SK-N-SH treated with all-trans-retinoic acid at 6 μM for 48 hours (cell line): ENCODE measurements at regions not wholly inside any gene's neighbourhood (a gene's known extent, or its start where the extent isn't known, plus 50 kb on each side); places are given as distances from the start of the nearest gene placed in this dataset.

Source experiments
- ATAC-seq: fragments of 200-7000 bp; cut with Tn5 transposase; 3 replicates; pipeline ENCODE4 v1.9.1; 2020; ENCODE audit warnings: mild to moderate bottlenecking, moderate library complexity
- ARNTL ChIP-seq: fragments of 450-650 bp; formaldehyde crosslinking; IDR thresholded peaks from 2 replicates; pipeline ENCODE4 v1.5.0; 2020; ENCODE audit warnings: low read depth, mild to moderate bottlenecking, moderate library complexity, borderline replicate concordance
- BACH2 ChIP-seq: fragments of 250-450 bp; sonication (Bioruptor Pico); IDR thresholded peaks from 2 replicates; pipeline ENCODE4 v1.9.0; 2021; ENCODE audit warnings: mild to moderate bottlenecking, borderline replicate concordance
- CSDC2 ChIP-seq: fragments of 250-450 bp; sonication (Bioruptor Pico); IDR thresholded peaks from 2 replicates; pipeline ENCODE4 v1.5.0; 2020; ENCODE audit warnings: mild to moderate bottlenecking, moderate library complexity
- ESRRG ChIP-seq: fragments of 250-450 bp; sonication (Bioruptor Pico); IDR thresholded peaks from 2 replicates; pipeline ENCODE4 v1.6.1; 2021; ENCODE audit warnings: mild to moderate bottlenecking
- ISL1 ChIP-seq: fragments of 250-450 bp; sonication (Bioruptor Pico); IDR thresholded peaks from 2 replicates; pipeline ENCODE4 v2.1.2; 2022; ENCODE audit warnings: mild to moderate bottlenecking, moderate library complexity
- OSR1 ChIP-seq: fragments of 250-450 bp; sonication (Bioruptor Pico); IDR thresholded peaks from 2 replicates; pipeline ENCODE4 v1.8.0; 2022; ENCODE audit warnings: moderate library complexity, mild to moderate bottlenecking, inconsistent platforms
- PATZ1 ChIP-seq: fragments of 250-450 bp; sonication (Bioruptor Pico); IDR thresholded peaks from 2 replicates; pipeline ENCODE4 v1.8.0; 2020; ENCODE audit warnings: mild to moderate bottlenecking, moderate library complexity, borderline replicate concordance
- PPARA ChIP-seq: fragments of 250-450 bp; sonication (Bioruptor Pico); IDR thresholded peaks from 2 replicates; pipeline ENCODE4 v1.5.0; 2020; ENCODE audit warnings: mild to moderate bottlenecking, borderline replicate concordance
- RARB ChIP-seq: fragments of 250-450 bp; sonication (Bioruptor Pico); IDR thresholded peaks from 2 replicates; pipeline ENCODE4 v1.8.0; 2021; ENCODE audit warnings: mild to moderate bottlenecking, moderate library complexity
- SNAI2 ChIP-seq: fragments of 250-450 bp; sonication (Bioruptor Pico); IDR thresholded peaks from 2 replicates; pipeline ENCODE4 v1.5.0; 2020; ENCODE audit warnings: mild to moderate bottlenecking, moderate library complexity
- TCF4 ChIP-seq: fragments of 250-450 bp; sonication (Bioruptor Pico); IDR thresholded peaks from 2 replicates; pipeline ENCODE4 v1.8.0; 2021; ENCODE audit warnings: mild to moderate bottlenecking, moderate library complexity, borderline replicate concordance
- ZC3H10 ChIP-seq: fragments of 250-450 bp; sonication (Bioruptor Pico); IDR thresholded peaks from 2 replicates; pipeline ENCODE4 v1.5.1; 2021; ENCODE audit warnings: mild to moderate bottlenecking, moderate library complexity
- ZNF565 ChIP-seq: fragments of 450-650 bp; formaldehyde crosslinking; conservative IDR thresholded peaks from 2 replicates; pipeline ENCODE4 v1.5.0; 2020; ENCODE audit warnings: low read depth, mild to moderate bottlenecking, moderate library complexity
- ZNF70 ChIP-seq: fragments of 450-650 bp; formaldehyde crosslinking; IDR thresholded peaks from 2 replicates; pipeline ENCODE4 v1.5.0; 2020; ENCODE audit warnings: mild to moderate bottlenecking, moderate library complexity
- ZNF8 ChIP-seq: fragments of 450-650 bp; formaldehyde crosslinking; IDR thresholded peaks from 2 replicates; pipeline ENCODE4 v1.5.0; 2020; ENCODE audit warnings: mild to moderate bottlenecking, moderate library complexity
- TF ChIP-seq, protein P1 (sequence below): fragments of 250-450 bp; sonication (Bioruptor Pico); IDR thresholded peaks from 2 replicates; pipeline ENCODE4 v1.5.1; 2021; ENCODE audit warnings: mild to moderate bottlenecking, moderate library complexity
- TF ChIP-seq, protein P2 (sequence below): fragments of 250-450 bp; sonication (Bioruptor Pico); IDR thresholded peaks from 2 replicates; pipeline ENCODE4 v1.8.0; 2021; ENCODE audit warnings: low read depth, mild to moderate bottlenecking, moderate library complexity, borderline replicate concordance
- TF ChIP-seq, protein P3 (sequence below): fragments of 250-450 bp; sonication (Bioruptor Pico); IDR thresholded peaks from 2 replicates; pipeline ENCODE4 v1.5.0; 2020; ENCODE audit warnings: mild to moderate bottlenecking, moderate library complexity

- TF ChIP-seq, protein P1, sequence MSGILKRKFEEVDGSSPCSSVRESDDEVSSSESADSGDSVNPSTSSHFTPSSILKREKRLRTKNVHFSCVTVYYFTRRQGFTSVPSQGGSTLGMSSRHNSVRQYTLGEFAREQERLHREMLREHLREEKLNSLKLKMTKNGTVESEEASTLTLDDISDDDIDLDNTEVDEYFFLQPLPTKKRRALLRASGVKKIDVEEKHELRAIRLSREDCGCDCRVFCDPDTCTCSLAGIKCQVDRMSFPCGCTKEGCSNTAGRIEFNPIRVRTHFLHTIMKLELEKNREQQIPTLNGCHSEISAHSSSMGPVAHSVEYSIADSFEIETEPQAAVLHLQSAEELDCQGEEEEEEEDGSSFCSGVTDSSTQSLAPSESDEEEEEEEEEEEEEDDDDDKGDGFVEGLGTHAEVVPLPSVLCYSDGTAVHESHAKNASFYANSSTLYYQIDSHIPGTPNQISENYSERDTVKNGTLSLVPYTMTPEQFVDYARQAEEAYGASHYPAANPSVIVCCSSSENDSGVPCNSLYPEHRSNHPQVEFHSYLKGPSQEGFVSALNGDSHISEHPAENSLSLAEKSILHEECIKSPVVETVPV = no peak
- TF ChIP-seq, protein P2, sequence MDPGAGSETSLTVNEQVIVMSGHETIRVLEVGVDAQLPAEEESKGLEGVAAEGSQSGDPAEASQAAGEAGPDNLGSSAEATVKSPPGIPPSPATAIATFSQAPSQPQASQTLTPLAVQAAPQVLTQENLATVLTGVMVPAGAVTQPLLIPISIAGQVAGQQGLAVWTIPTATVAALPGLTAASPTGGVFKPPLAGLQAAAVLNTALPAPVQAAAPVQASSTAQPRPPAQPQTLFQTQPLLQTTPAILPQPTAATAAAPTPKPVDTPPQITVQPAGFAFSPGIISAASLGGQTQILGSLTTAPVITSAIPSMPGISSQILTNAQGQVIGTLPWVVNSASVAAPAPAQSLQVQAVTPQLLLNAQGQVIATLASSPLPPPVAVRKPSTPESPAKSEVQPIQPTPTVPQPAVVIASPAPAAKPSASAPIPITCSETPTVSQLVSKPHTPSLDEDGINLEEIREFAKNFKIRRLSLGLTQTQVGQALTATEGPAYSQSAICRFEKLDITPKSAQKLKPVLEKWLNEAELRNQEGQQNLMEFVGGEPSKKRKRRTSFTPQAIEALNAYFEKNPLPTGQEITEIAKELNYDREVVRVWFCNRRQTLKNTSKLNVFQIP (CRISPR knock-in tag) = no peak
- TF ChIP-seq TCF4 (no peak), ZC3H10 (CRISPR knock-in tag) (no peak), ESRRG (CRISPR knock-in tag) (no peak), ISL1 (CRISPR knock-in tag) (no peak)
Observed at GRCh38 chr2:153221087-153221486, 257.5 kb downstream of the RPRM start (continued).

DNA sequence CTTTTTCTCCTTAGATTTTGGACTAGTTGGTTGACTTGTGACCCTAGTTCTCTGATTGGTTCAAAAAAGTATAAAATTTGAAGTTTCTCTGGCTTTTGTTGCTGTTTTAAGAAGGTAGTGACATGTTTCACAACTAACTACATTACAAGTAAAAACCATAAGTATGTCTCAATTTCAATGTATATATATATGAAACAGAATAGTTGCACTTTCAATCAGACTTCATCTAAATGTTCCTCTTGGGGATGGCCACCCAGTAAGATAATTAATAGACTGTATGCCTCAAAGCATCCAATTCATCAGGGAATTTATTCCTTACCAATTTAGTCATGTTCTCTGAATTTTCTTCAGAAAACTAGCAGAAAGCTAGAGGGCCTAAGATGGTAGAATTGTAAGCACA is 259.7 kb downstream of the RPRM start:
- ATAC-seq = no peak
- no peak for TF ChIP-seq ZNF70 (CRISPR knock-in tag)
- no peak for TF ChIP-seq BACH2 (CRISPR knock-in tag)
- no peak for TF ChIP-seq PATZ1 (CRISPR knock-in tag)
- no peak for TF ChIP-seq PPARA (CRISPR knock-in tag)
- no peak for TF ChIP-seq ISL1 (CRISPR knock-in tag)
- TF ChIP-seq, all 23 proteins: peak for 0

DNA sequence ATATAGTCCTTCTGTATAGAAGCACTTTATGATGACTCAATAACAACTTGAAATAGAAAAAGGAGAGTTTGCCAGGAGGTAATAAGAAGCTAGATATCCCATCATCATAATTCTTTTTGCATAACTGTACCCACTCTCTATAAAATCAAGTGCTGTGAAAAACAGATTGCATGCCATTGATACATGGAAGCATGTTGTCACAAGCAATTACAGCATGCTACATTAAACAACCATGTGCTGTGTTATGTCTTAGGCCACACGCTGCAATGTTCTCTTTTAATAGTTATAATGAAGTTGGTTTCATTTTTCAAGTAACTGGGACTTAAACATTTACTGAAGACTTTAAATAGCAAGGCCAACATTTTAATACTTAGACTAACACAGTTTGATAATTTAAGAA is 264.2 kb downstream of the RPRM start:
- no peak for TF ChIP-seq RARB
- TF ChIP-seq PATZ1 (CRISPR knock-in tag) = no peak
- TF ChIP-seq, protein P1 = no peak
- TF ChIP-seq OSR1 = no peak
- no peak for TF ChIP-seq SNAI2 (CRISPR knock-in tag)
- no peak for ATAC-seq

- no peak for ATAC-seq
- TF ChIP-seq ARNTL (CRISPR knock-in tag) (no peak), BACH2 (CRISPR knock-in tag) (no peak), ISL1 (CRISPR knock-in tag) (no peak), OSR1 (no peak), CSDC2 (no peak), TCF4 (no peak), RARB (no peak), ZNF8 (CRISPR knock-in tag) (no peak), PATZ1 (CRISPR knock-in tag) (no peak), ZNF565 (CRISPR knock-in tag) (no peak)
- TF ChIP-seq, protein P3, sequence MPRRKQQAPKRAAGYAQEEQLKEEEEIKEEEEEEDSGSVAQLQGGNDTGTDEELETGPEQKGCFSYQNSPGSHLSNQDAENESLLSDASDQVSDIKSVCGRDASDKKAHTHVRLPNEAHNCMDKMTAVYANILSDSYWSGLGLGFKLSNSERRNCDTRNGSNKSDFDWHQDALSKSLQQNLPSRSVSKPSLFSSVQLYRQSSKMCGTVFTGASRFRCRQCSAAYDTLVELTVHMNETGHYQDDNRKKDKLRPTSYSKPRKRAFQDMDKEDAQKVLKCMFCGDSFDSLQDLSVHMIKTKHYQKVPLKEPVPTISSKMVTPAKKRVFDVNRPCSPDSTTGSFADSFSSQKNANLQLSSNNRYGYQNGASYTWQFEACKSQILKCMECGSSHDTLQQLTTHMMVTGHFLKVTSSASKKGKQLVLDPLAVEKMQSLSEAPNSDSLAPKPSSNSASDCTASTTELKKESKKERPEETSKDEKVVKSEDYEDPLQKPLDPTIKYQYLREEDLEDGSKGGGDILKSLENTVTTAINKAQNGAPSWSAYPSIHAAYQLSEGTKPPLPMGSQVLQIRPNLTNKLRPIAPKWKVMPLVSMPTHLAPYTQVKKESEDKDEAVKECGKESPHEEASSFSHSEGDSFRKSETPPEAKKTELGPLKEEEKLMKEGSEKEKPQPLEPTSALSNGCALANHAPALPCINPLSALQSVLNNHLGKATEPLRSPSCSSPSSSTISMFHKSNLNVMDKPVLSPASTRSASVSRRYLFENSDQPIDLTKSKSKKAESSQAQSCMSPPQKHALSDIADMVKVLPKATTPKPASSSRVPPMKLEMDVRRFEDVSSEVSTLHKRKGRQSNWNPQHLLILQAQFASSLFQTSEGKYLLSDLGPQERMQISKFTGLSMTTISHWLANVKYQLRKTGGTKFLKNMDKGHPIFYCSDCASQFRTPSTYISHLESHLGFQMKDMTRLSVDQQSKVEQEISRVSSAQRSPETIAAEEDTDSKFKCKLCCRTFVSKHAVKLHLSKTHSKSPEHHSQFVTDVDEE (CRISPR knock-in tag) = no peak
- TF ChIP-seq, protein P1 = no peak
- TF ChIP-seq, protein P2 (CRISPR knock-in tag) = no peak
Observed at GRCh38 chr2:153213022-153213421, 265.5 kb downstream of the RPRM start.
